Gastrocnemius medialis (tissue), 4 donors: ENCODE measurements at regions not wholly inside any gene's neighbourhood (a gene's known extent, or its start where the extent isn't known, plus 50 kb on each side); places are given as distances from the start of the nearest gene placed in this dataset.

Experiments used
- POLR2A ChIP-seq, 2 donors: fragments of 450-650 bp; IDR thresholded peaks; one replicate each; pipeline ENCODE4 v1.6.1; 2017; ENCODE audit warnings: antibody characterized with exemption in 2 of 2, mild to moderate bottlenecking in 2 of 2, moderate library complexity in 2 of 2
- TF ChIP-seq, protein P1 (sequence below), 5 experiments: fragments of 450-650 bp in 3 of 5; fragments of 200-600 bp in 2 of 5; sonication (generic) in 2 of 5; IDR thresholded peaks in 4 of 5; conservative IDR thresholded peaks in 1 of 5; 1 replicate in 4 of 5; 2 replicates in 1 of 5; pipeline ENCODE4 v1.5.1; 2016 to 2019; ENCODE audit warnings: antibody characterized with exemption in 5 of 5, mild to moderate bottlenecking in 3 of 5, moderate library complexity in 3 of 5

- no peak for TF ChIP-seq POLR2A (IDR thresholded peaks at IDR 0.05)
- TF ChIP-seq, protein P1, sequence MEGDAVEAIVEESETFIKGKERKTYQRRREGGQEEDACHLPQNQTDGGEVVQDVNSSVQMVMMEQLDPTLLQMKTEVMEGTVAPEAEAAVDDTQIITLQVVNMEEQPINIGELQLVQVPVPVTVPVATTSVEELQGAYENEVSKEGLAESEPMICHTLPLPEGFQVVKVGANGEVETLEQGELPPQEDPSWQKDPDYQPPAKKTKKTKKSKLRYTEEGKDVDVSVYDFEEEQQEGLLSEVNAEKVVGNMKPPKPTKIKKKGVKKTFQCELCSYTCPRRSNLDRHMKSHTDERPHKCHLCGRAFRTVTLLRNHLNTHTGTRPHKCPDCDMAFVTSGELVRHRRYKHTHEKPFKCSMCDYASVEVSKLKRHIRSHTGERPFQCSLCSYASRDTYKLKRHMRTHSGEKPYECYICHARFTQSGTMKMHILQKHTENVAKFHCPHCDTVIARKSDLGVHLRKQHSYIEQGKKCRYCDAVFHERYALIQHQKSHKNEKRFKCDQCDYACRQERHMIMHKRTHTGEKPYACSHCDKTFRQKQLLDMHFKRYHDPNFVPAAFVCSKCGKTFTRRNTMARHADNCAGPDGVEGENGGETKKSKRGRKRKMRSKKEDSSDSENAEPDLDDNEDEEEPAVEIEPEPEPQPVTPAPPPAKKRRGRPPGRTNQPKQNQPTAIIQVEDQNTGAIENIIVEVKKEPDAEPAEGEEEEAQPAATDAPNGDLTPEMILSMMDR (IDR thresholded peaks at IDR 0.05 in 4 of 5, conservative IDR thresholded peaks at IDR 0.05 in 1 of 5), result no peak
These were observed 190.7 kb upstream of the SIX2 start for GRCh38 chr2:45199973-45200372.
